ENCODE measurements at regions not wholly inside any gene's neighbourhood (a gene's known extent, or its start where the extent isn't known, plus 50 kb on each side); places are given as distances from the start of the nearest gene placed in this dataset.

DNA sequence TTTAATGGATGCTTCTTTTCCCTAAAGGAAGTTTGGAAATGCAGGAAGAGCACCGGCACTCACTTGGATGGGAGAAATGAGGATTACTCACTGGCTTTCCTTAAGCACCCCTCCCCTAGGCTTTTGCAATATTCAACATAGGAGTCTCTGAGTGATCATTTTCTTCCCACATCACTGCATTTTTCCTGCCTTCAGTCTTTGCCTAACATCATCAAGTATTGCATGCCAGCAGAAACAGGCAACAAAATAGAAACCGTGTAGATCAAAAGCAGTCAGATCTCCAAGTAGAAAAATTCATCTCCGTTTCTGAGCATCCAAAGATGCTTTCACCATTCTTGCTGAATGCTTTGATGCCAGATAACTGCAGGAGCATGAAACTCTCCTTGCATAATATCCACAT is 119.9 kb downstream of the ADCYAP1R1 start:
- TF ChIP-seq, protein P1, sequence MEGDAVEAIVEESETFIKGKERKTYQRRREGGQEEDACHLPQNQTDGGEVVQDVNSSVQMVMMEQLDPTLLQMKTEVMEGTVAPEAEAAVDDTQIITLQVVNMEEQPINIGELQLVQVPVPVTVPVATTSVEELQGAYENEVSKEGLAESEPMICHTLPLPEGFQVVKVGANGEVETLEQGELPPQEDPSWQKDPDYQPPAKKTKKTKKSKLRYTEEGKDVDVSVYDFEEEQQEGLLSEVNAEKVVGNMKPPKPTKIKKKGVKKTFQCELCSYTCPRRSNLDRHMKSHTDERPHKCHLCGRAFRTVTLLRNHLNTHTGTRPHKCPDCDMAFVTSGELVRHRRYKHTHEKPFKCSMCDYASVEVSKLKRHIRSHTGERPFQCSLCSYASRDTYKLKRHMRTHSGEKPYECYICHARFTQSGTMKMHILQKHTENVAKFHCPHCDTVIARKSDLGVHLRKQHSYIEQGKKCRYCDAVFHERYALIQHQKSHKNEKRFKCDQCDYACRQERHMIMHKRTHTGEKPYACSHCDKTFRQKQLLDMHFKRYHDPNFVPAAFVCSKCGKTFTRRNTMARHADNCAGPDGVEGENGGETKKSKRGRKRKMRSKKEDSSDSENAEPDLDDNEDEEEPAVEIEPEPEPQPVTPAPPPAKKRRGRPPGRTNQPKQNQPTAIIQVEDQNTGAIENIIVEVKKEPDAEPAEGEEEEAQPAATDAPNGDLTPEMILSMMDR (IDR thresholded peaks at IDR 0.05; ENCODE audit: insufficient read depth, low read depth, low read length) = no peak
- TF ChIP-seq EZH2 (IDR thresholded peaks at IDR 0.05; ENCODE audit: insufficient read depth, low read length) = no peak

Data from astrocyte (in vitro differentiated cells and primary cell).